Gastrocnemius medialis (tissue), 4 donors: ENCODE measurements at regions not wholly inside any gene's neighbourhood (a gene's known extent, or its start where the extent isn't known, plus 50 kb on each side); places are given as distances from the start of the nearest gene placed in this dataset.

ENCODE experiments used
- POLR2A ChIP-seq, 2 donors: fragments of 450-650 bp; IDR thresholded peaks; one replicate each; pipeline ENCODE4 v1.6.1; 2017; ENCODE audit warnings: antibody characterized with exemption in 2 of 2, mild to moderate bottlenecking in 2 of 2, moderate library complexity in 2 of 2
- TF ChIP-seq, protein P1 (sequence below), 5 experiments: fragments of 450-650 bp in 3 of 5; fragments of 200-600 bp in 2 of 5; sonication (generic) in 2 of 5; IDR thresholded peaks in 4 of 5; conservative IDR thresholded peaks in 1 of 5; 1 replicate in 4 of 5; 2 replicates in 1 of 5; pipeline ENCODE4 v1.5.1; 2016 to 2019; ENCODE audit warnings: antibody characterized with exemption in 5 of 5, mild to moderate bottlenecking in 3 of 5, moderate library complexity in 3 of 5

DNA sequence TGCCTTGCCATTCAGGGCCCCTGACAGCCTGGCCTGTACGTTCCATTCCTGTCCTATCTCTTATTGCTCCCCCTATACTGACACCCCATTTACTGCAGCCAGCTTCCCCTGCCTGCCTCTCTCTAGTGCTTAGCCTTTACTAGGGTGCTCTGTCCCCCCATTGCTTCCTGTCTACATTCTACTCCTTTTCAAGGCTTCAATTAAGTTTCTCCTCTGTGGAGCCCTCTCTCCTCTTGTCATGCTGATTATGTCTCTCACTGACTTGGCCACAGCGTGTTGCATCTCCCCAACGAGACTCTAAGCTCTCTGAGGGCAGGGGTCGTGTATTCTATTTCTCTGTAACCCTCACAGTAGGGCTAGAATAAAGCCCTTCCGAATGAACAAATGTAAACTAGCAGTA, 185.2 kb downstream of the RPLP1 start:
- TF ChIP-seq, protein P1, sequence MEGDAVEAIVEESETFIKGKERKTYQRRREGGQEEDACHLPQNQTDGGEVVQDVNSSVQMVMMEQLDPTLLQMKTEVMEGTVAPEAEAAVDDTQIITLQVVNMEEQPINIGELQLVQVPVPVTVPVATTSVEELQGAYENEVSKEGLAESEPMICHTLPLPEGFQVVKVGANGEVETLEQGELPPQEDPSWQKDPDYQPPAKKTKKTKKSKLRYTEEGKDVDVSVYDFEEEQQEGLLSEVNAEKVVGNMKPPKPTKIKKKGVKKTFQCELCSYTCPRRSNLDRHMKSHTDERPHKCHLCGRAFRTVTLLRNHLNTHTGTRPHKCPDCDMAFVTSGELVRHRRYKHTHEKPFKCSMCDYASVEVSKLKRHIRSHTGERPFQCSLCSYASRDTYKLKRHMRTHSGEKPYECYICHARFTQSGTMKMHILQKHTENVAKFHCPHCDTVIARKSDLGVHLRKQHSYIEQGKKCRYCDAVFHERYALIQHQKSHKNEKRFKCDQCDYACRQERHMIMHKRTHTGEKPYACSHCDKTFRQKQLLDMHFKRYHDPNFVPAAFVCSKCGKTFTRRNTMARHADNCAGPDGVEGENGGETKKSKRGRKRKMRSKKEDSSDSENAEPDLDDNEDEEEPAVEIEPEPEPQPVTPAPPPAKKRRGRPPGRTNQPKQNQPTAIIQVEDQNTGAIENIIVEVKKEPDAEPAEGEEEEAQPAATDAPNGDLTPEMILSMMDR (IDR thresholded peaks at IDR 0.05 in 4 of 5, conservative IDR thresholded peaks at IDR 0.05 in 1 of 5), result no peak
- no peak for TF ChIP-seq POLR2A (IDR thresholded peaks at IDR 0.05)
